ENCODE measurements at regions not wholly inside any gene's neighbourhood (a gene's known extent, or its start where the extent isn't known, plus 50 kb on each side); places are given as distances from the start of the nearest gene placed in this dataset.

DNA sequence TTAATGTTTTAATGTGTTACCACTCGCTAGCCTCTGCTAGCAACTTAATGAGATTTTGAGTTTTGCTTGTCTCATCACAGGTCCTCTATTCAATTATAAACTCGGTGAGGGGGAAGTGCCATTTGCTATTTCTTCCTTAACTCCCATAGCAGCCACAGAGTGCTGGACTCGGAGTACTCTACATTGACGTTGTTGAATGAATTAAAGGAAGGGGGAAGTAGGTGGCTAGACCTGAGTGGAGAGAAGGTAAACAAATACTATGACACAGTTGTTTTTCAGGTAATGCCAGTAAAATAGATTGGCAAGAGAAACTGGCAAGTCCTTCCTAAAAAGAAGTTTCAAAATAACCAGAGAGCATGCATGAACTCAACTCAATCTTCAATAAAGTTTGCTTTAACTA is 339.3 kb downstream of the HRH4 start:
- no peak overlapping the region for H3K4me3 ChIP-seq (ENCODE audit: low read depth, low read length)
- TF ChIP-seq, protein P1, sequence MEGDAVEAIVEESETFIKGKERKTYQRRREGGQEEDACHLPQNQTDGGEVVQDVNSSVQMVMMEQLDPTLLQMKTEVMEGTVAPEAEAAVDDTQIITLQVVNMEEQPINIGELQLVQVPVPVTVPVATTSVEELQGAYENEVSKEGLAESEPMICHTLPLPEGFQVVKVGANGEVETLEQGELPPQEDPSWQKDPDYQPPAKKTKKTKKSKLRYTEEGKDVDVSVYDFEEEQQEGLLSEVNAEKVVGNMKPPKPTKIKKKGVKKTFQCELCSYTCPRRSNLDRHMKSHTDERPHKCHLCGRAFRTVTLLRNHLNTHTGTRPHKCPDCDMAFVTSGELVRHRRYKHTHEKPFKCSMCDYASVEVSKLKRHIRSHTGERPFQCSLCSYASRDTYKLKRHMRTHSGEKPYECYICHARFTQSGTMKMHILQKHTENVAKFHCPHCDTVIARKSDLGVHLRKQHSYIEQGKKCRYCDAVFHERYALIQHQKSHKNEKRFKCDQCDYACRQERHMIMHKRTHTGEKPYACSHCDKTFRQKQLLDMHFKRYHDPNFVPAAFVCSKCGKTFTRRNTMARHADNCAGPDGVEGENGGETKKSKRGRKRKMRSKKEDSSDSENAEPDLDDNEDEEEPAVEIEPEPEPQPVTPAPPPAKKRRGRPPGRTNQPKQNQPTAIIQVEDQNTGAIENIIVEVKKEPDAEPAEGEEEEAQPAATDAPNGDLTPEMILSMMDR (conservative IDR thresholded peaks at IDR 0.05; ENCODE audit: low read depth, low read length) = no peak
- no peak for DNase-seq (ENCODE audit: low read depth)

DNA sequence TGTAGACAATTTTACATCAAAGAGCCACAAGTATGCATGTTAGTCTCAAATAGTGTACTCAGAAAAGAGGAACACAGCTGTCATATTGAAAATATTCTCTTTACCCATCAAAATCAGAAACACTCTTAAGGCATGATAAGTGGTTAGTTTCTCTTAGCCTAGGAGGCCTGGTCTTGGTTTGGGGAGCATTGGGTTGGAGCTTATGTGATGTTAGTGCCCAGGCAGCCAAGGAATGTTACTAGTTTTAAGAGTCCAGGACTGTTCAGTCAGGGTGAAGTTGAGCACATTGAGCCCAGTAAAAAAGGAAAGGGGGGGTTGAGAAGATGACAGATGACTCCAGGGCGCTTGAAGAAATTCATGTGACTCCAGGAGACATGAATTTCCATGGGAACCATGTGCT is 340.6 kb downstream of the HRH4 start:
- TF ChIP-seq, protein P1 (conservative IDR thresholded peaks at IDR 0.05; ENCODE audit: low read depth, low read length) = no peak
- H3K4me3 ChIP-seq (ENCODE audit: low read depth, low read length) = no peak overlapping the region
- no peak for DNase-seq (ENCODE audit: low read depth)

DNA sequence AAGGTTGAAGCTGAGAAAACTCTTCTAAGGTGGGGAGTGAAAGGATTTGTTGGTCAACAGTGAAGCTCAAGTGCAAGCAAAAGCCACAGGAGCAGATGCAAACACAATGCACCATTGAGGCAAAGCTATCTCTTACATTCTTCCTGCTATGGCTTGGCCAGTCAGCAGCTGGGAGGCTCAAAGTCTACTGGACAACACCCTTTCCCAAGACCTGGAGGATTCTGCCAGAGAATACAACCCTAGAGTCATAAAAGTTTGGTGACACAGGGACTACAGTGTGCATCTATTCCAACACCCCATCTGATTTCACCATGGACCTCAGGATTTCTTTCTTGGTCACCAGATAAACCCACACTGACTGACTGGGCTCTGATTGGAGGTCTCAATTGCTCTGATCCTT is 342.0 kb downstream of the HRH4 start:
- TF ChIP-seq, protein P1 (conservative IDR thresholded peaks at IDR 0.05; ENCODE audit: low read depth, low read length) = no peak
- H3K4me3 ChIP-seq (ENCODE audit: low read depth, low read length) = no peak overlapping the region
- no peak for DNase-seq (ENCODE audit: low read depth)

DNA sequence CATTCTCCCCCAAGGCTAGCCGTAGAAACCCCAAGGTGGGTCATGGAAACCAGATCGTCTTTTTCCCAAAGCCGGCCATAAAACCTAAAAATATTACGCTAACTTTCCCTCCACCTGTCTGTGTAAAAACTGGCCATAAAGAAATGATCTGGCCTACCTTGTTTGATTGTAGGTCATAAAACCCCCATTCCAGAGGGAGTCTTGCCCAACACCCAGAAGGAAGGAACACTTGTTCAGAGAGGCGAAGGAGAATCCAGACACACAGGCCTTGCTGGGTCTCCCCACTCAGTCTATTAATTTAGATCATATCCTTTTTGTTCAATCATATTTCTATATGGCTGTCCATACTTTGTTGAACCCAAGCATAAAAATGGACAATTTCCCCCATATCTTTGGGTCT is 344.7 kb downstream of the HRH4 start:
- no peak overlapping the region for H3K4me3 ChIP-seq (ENCODE audit: low read depth, low read length)
- TF ChIP-seq, protein P1 (conservative IDR thresholded peaks at IDR 0.05; ENCODE audit: low read depth, low read length) = no peak
- no peak for DNase-seq (ENCODE audit: low read depth)

DNA sequence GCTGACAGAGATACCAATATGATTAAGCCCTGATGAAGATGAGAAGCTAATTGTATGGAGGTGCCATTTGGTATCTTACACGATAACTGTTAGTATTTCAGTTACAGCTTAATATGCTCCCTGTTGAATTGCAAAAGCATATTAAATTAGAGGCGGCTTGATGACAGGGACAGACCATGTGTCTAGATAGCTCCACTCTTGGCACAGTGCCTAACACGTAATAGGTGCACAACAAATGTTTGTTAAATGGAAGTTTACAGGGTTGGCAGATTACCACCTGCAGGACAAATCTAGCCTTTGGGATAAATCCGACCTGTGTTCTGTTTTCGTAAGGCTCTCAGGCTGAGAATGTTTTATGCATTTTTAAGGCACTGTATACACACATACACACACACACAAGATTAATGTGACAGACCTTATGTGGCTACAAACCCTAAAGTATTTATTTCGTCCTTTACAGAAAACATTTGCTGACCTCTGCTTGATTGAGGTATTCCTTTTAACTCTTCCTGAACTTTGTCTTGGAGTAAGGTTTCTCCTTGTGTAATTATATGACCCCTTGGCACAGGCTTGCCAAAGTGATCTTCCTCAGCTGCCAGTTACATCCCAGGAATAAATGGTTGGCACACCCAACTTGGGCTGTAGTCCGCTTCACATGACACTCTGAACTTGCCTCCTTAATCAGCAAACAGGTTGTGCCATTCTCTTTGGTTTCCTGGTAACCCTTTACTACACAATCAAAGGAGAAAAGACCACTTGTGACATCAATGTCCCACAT is 348.9 kb downstream of the HRH4 start:
- no peak overlapping the region for H3K4me3 ChIP-seq (ENCODE audit: low read depth, low read length)
- TF ChIP-seq, protein P1 (conservative IDR thresholded peaks at IDR 0.05; ENCODE audit: low read depth, low read length) = no peak
- DNase-seq (ENCODE audit: low read depth) = no peak

DNA sequence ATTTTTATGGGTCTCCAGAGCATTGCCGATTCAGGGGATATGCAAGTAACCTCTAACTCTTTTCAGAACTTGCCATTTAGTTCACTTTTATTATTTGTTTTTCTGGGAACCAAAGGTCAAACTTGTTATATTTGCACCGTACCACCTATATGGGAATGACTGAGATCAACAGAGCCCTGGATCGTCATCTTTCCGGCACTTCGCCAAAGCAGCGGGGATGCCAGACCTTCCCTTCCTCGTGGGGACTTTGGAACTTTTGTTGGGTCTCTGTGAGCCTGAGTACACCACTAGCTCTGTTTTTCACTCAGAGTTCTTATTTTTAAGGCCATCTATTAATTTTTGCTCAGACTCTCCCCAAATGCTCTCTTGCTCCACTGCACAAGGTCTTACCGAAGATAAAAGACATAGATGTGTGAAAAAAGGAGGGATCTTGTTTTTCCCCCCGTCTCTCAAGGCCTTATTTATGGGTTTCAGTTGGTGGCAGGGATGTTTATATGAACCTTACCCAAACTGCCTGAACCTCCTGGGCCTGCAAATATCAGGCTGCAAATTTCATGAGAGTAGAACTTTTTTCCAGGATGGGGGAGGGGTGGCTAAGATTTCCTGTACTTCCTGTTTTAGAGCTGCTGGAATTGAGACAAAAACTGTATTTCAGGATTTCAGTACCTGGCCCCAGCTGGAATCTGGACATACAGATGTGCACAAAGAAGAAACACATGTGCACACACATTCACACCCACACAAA is 350.3 kb downstream of the HRH4 start:
- no peak overlapping the region for H3K4me3 ChIP-seq (ENCODE audit: low read depth, low read length)
- no peak for DNase-seq (ENCODE audit: low read depth)
- TF ChIP-seq, protein P1 (conservative IDR thresholded peaks at IDR 0.05; ENCODE audit: low read depth, low read length) = no peak
